ENCODE measurements at regions not wholly inside any gene's neighbourhood (a gene's known extent, or its start where the extent isn't known, plus 50 kb on each side); places are given as distances from the start of the nearest gene placed in this dataset.

GRCh38 chr9:75482566-75482965 is 394.3 kb downstream of the OSTF1 start (continued):
- TF ChIP-seq ZNF565 (CRISPR knock-in tag; conservative IDR thresholded peaks at IDR 0.05; ENCODE audit: low read depth) (no peak), TCF4 (CRISPR knock-in tag; IDR thresholded peaks at IDR 0.05; ENCODE audit: borderline replicate concordance) (no peak), ISL1 (CRISPR knock-in tag; IDR thresholded peaks at IDR 0.05) (no peak), PPARA (CRISPR knock-in tag; IDR thresholded peaks at IDR 0.05; ENCODE audit: borderline replicate concordance) (no peak), ZFP3 (CRISPR knock-in tag; IDR thresholded peaks at IDR 0.05) (no peak)
- TF ChIP-seq, protein P1, sequence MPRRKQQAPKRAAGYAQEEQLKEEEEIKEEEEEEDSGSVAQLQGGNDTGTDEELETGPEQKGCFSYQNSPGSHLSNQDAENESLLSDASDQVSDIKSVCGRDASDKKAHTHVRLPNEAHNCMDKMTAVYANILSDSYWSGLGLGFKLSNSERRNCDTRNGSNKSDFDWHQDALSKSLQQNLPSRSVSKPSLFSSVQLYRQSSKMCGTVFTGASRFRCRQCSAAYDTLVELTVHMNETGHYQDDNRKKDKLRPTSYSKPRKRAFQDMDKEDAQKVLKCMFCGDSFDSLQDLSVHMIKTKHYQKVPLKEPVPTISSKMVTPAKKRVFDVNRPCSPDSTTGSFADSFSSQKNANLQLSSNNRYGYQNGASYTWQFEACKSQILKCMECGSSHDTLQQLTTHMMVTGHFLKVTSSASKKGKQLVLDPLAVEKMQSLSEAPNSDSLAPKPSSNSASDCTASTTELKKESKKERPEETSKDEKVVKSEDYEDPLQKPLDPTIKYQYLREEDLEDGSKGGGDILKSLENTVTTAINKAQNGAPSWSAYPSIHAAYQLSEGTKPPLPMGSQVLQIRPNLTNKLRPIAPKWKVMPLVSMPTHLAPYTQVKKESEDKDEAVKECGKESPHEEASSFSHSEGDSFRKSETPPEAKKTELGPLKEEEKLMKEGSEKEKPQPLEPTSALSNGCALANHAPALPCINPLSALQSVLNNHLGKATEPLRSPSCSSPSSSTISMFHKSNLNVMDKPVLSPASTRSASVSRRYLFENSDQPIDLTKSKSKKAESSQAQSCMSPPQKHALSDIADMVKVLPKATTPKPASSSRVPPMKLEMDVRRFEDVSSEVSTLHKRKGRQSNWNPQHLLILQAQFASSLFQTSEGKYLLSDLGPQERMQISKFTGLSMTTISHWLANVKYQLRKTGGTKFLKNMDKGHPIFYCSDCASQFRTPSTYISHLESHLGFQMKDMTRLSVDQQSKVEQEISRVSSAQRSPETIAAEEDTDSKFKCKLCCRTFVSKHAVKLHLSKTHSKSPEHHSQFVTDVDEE (CRISPR knock-in tag; IDR thresholded peaks at IDR 0.05), result no peak

DNA sequence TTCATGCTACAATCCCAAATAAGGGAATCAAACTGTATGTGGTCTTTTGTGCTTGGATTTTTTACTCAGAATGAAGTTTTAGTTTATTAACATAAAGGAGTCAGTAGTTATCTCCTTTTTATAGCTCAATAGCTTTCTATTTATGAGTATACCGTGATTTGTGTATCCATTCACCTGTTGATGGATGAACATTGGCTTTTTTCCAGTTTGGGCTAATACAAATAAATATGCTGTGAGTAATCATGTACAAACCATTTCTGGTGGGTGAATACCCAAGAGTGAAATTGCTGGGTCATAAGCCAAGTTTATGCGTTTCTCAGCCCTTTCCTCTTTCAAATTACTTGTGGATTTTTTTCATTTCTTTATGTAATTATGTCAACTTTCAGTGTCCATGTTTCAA is 395.3 kb downstream of the OSTF1 start:
- no peak for ATAC-seq
- TF ChIP-seq ARNTL (CRISPR knock-in tag; IDR thresholded peaks at IDR 0.05; ENCODE audit: borderline replicate concordance, low read depth), result no peak
- no peak for TF ChIP-seq ESRRG (CRISPR knock-in tag; IDR thresholded peaks at IDR 0.05)
- TF ChIP-seq CSRNP3 (CRISPR knock-in tag; IDR thresholded peaks at IDR 0.05), result no peak
- TF ChIP-seq TOX (CRISPR knock-in tag; IDR thresholded peaks at IDR 0.05; ENCODE audit: borderline replicate concordance), result no peak
- no peak for TF ChIP-seq ZFP30 (CRISPR knock-in tag; IDR thresholded peaks at IDR 0.05)
- no peak for TF ChIP-seq RARB (CRISPR knock-in tag; IDR thresholded peaks at IDR 0.05)
- TF ChIP-seq, protein P2, sequence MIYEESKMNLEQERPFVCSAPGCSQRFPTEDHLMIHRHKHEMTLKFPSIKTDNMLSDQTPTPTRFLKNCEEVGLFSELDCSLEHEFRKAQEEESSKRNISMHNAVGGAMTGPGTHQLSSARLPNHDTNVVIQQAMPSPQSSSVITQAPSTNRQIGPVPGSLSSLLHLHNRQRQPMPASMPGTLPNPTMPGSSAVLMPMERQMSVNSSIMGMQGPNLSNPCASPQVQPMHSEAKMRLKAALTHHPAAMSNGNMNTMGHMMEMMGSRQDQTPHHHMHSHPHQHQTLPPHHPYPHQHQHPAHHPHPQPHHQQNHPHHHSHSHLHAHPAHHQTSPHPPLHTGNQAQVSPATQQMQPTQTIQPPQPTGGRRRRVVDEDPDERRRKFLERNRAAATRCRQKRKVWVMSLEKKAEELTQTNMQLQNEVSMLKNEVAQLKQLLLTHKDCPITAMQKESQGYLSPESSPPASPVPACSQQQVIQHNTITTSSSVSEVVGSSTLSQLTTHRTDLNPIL (CRISPR knock-in tag; IDR thresholded peaks at IDR 0.05; ENCODE audit: low read depth), result no peak
- TF ChIP-seq PPARA (CRISPR knock-in tag; IDR thresholded peaks at IDR 0.05; ENCODE audit: borderline replicate concordance), result no peak
- no peak for TF ChIP-seq GLIS3 (CRISPR knock-in tag; IDR thresholded peaks at IDR 0.05)

DNA sequence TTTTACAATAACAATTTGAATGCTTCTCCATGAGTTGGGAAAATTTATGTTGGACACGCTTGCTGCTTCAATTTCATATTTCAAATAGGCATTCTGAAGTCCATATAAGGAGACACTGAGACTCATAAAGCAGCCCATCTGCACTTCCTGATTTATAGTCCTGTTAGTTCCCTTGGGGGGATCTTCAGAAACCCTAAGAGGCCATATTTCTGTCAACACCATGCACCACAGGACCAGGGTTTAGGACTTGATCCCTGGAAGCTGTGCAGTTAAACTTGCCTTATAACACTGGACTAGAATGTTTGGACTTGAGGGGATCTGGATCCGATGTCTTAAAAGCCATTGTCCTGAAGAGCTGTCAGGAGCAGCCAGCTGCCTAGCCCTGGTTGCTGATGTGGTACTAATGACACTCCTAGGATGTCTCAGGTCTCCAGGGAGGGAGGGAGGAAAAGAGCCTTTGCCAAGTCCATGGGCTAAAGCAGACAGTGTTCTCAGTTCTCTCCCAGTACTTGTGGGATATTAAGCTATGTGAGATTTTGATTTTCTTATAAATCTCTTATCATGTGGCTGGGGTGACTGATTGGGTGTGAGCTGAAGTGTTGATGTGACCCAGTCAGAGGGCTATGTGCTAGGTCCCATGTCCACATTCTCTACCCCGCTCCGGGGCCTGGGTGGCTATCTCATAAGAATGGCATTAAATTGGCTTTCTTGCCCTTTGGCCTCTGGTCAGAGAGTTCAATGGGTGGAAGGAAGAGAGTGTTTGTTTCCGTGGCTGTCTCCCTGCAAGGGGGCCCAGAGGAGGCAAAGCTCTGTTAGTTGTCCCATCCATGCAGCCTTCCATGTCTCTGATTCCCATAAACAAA is 399.8 kb downstream of the OSTF1 start:
- TF ChIP-seq ISL1 (CRISPR knock-in tag; IDR thresholded peaks at IDR 0.05), result no peak
- no peak for ATAC-seq

- no peak for ATAC-seq
- no peak for TF ChIP-seq TOX (CRISPR knock-in tag; IDR thresholded peaks at IDR 0.05; ENCODE audit: borderline replicate concordance)
- TF ChIP-seq, protein P2 (CRISPR knock-in tag; IDR thresholded peaks at IDR 0.05; ENCODE audit: low read depth), result no peak
- TF ChIP-seq ZNF70 (CRISPR knock-in tag; IDR thresholded peaks at IDR 0.05), result no peak
- TF ChIP-seq ESRRG (CRISPR knock-in tag; IDR thresholded peaks at IDR 0.05), result no peak
- TF ChIP-seq CSRNP3 (CRISPR knock-in tag; IDR thresholded peaks at IDR 0.05), result no peak
- TF ChIP-seq ZFP3 (CRISPR knock-in tag; IDR thresholded peaks at IDR 0.05), result no peak
- TF ChIP-seq TCF4 (CRISPR knock-in tag; IDR thresholded peaks at IDR 0.05; ENCODE audit: borderline replicate concordance), result no peak
Observed at GRCh38 chr9:75488719-75489110, 400.4 kb downstream of the OSTF1 start.

DNA sequence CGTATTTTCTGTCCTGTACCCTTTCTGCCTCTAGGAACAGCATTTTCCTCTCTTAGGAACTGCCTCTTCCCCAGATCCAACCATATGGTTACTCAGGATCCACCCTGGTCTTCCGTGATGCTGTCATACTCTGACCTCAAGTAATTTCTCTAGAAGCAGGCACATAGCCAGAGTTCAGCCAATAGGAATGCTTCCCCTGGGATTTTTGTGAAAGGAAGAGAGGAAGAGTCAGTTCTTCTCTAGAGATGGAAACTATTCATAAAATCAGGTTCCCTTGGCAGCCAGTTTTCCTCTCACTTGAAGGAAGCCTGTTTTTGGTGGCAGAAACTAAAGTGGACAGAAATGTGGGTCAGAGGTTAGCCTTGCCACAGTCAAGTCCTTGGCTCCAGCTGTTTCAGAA is 400.1 kb upstream of the PCSK5 start:
- no peak for ATAC-seq
- no peak for TF ChIP-seq ZNF8 (CRISPR knock-in tag; IDR thresholded peaks at IDR 0.05)
- TF ChIP-seq, protein P2 (CRISPR knock-in tag; IDR thresholded peaks at IDR 0.05; ENCODE audit: low read depth), result no peak
- no peak for TF ChIP-seq ZFP3 (CRISPR knock-in tag; IDR thresholded peaks at IDR 0.05)
- no peak for TF ChIP-seq GLIS3 (CRISPR knock-in tag; IDR thresholded peaks at IDR 0.05)
- no peak for TF ChIP-seq TCF4 (CRISPR knock-in tag; IDR thresholded peaks at IDR 0.05; ENCODE audit: borderline replicate concordance)
- TF ChIP-seq, protein P1 (CRISPR knock-in tag; IDR thresholded peaks at IDR 0.05), result no peak
- TF ChIP-seq ZC3H10 (CRISPR knock-in tag; IDR thresholded peaks at IDR 0.05), result no peak
- TF ChIP-seq ARNTL (CRISPR knock-in tag; IDR thresholded peaks at IDR 0.05; ENCODE audit: borderline replicate concordance, low read depth), result no peak

All from SK-N-SH treated with all-trans-retinoic acid at 6 μM for 48 hours (cell line).